GM12865 (cell line): ENCODE measurements at regions not wholly inside any gene's neighbourhood (a gene's known extent, or its start where the extent isn't known, plus 50 kb on each side); places are given as distances from the start of the nearest gene placed in this dataset.

Experiments used
- DNase-seq: peaks from one replicate; pipeline ENCODE4 v3.0.0; 2010; ENCODE audit warnings: low read depth
- H3K4me3 ChIP-seq: 2 replicates; pipeline ENCODE4 v1.5.1; 2011; ENCODE audit warnings: mild to moderate bottlenecking, low read depth, low read length, control low read depth
- CTCF ChIP-seq: IDR thresholded peaks from 2 replicates; pipeline ENCODE4 v1.5.1; 2011; ENCODE audit warnings: low read length, control low read depth, low read depth, inconsistent platforms; ENCODE audit not compliant: insufficient read depth; ENCODE audit errors: missing control alignments

- TF ChIP-seq CTCF: no peak
- H3K4me3 ChIP-seq: no peak overlapping the region
- no peak for DNase-seq
Observed at GRCh38 chr1:189658381-189658780, 819.3 kb downstream of the BRINP3 start.

- no peak overlapping the region for H3K4me3 ChIP-seq
- DNase-seq: no peak
- no peak for TF ChIP-seq CTCF
Observed at GRCh38 chr1:189659731-189660130, 817.9 kb downstream of the BRINP3 start.

- no peak for TF ChIP-seq CTCF
- no peak for DNase-seq
Observed at GRCh38 chr1:189662190-189662589, 815.5 kb downstream of the BRINP3 start.

GRCh38 chr1:189669846-189670245, 807.8 kb downstream of the BRINP3 start:
- H3K4me3 ChIP-seq: no peak overlapping the region
- DNase-seq: no peak
- TF ChIP-seq CTCF: no peak

More at GRCh38 chr1:189662190-189662589, 815.5 kb downstream of the BRINP3 start:
- no peak overlapping the region for H3K4me3 ChIP-seq

- DNase-seq: no peak
- H3K4me3 ChIP-seq: no peak overlapping the region
- no peak for TF ChIP-seq CTCF
Observed at GRCh38 chr1:189673217-189673616, 804.4 kb downstream of the BRINP3 start.

GRCh38 chr1:189675712-189676244, 801.9 kb downstream of the BRINP3 start:
- no peak overlapping the region for H3K4me3 ChIP-seq
- TF ChIP-seq CTCF: no peak

GRCh38 chr1:189678779-189679178, 798.9 kb downstream of the BRINP3 start:
- no peak for DNase-seq
- H3K4me3 ChIP-seq: no peak overlapping the region
- peak; percentile 20 for TF ChIP-seq CTCF

More at GRCh38 chr1:189675712-189676244, 801.9 kb downstream of the BRINP3 start:
- no peak for DNase-seq
